ENCODE measurements at regions not wholly inside any gene's neighbourhood (a gene's known extent, or its start where the extent isn't known, plus 50 kb on each side); places are given as distances from the start of the nearest gene placed in this dataset.

DNA sequence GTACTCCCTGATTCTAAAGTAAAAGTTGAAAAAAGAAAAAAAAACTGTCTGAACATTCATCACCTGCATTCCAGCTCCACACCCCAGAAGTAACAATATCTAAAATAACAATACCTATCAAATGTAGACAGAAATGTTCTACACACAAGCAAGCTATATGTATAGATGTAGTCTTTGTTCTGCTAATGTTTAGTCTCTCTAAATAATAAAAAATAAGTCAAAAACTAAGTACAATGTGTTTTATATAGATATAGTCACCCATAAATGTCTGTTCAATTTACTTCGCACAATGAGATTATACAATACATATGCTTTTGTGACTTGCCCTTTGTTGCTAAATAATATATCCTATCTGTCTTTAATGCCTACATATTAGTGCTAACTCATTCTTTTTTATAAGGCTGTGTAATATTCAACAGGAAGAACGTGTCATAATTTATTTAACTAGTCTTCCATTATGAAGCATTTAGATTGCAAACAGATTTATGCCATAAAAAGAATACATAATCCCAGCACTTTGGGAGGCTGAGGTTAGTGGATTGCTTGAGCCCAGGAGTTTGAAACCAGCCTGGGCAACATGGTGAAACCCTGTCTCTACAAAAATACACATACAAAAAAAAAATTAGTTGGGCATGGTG, 216.2 kb upstream of the ZNF217 start:
- TF ChIP-seq ARNT (IDR thresholded peaks at IDR 0.05), result no peak
- TF ChIP-seq FOXK2 (IDR thresholded peaks at IDR 0.05), result no peak
- TF ChIP-seq CTBP1 (IDR thresholded peaks at IDR 0.05; ENCODE audit: borderline replicate concordance), result no peak
- TF ChIP-seq HDGF (IDR thresholded peaks at IDR 0.05; ENCODE audit: borderline replicate concordance), result no peak
- no peak for TF ChIP-seq NFRKB (IDR thresholded peaks at IDR 0.05)
- TF ChIP-seq SUZ12 (IDR thresholded peaks at IDR 0.05), result no peak
- no peak for TF ChIP-seq SP1 (IDR thresholded peaks at IDR 0.05)
- TF ChIP-seq TARDBP (IDR thresholded peaks at IDR 0.05), result no peak
- no peak for TF ChIP-seq ELF4 (IDR thresholded peaks at IDR 0.05)
- TF ChIP-seq FOXM1 (IDR thresholded peaks at IDR 0.05; ENCODE audit: borderline replicate concordance), result no peak
- TF ChIP-seq, protein P1, sequence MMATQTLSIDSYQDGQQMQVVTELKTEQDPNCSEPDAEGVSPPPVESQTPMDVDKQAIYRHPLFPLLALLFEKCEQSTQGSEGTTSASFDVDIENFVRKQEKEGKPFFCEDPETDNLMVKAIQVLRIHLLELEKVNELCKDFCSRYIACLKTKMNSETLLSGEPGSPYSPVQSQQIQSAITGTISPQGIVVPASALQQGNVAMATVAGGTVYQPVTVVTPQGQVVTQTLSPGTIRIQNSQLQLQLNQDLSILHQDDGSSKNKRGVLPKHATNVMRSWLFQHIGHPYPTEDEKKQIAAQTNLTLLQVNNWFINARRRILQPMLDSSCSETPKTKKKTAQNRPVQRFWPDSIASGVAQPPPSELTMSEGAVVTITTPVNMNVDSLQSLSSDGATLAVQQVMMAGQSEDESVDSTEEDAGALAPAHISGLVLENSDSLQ (IDR thresholded peaks at IDR 0.05), result no peak
- no peak for TF ChIP-seq FOXA1 (IDR thresholded peaks at IDR 0.05)
- TF ChIP-seq ZNF384 (IDR thresholded peaks at IDR 0.05), result no peak
- no peak for TF ChIP-seq BHLHE40 (IDR thresholded peaks at IDR 0.05; ENCODE audit: borderline replicate concordance)
